ENCODE measurements at regions not wholly inside any gene's neighbourhood (a gene's known extent, or its start where the extent isn't known, plus 50 kb on each side); places are given as distances from the start of the nearest gene placed in this dataset.

GRCh38 chr3:117128872-117129271, 419.3 kb downstream of the TUSC7 start:
- H3K4me1 ChIP-seq, result no peaks in the 10 kb centered on the region
- H3K27ac ChIP-seq, result no peak overlapping the region
- no peaks in the 10 kb centered on the region for H3K9me3 ChIP-seq
- H3K27me3 ChIP-seq, result no peaks in the 10 kb centered on the region
- no peaks in the 10 kb centered on the region for H3K36me3 ChIP-seq
- TF ChIP-seq, protein P1, sequence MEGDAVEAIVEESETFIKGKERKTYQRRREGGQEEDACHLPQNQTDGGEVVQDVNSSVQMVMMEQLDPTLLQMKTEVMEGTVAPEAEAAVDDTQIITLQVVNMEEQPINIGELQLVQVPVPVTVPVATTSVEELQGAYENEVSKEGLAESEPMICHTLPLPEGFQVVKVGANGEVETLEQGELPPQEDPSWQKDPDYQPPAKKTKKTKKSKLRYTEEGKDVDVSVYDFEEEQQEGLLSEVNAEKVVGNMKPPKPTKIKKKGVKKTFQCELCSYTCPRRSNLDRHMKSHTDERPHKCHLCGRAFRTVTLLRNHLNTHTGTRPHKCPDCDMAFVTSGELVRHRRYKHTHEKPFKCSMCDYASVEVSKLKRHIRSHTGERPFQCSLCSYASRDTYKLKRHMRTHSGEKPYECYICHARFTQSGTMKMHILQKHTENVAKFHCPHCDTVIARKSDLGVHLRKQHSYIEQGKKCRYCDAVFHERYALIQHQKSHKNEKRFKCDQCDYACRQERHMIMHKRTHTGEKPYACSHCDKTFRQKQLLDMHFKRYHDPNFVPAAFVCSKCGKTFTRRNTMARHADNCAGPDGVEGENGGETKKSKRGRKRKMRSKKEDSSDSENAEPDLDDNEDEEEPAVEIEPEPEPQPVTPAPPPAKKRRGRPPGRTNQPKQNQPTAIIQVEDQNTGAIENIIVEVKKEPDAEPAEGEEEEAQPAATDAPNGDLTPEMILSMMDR (IDR thresholded peaks at IDR 0.05), result no peak
- no peak for TF ChIP-seq POLR2A (IDR thresholded peaks at IDR 0.05)
- no peak for DNase-seq
- 40 to 60% methylated on average over 1 of the region's 1 CpG for WGBS, 2 donors
- no peak overlapping the region for H3K4me3 ChIP-seq
- intact Hi-C loops (cut with DNase I), result no loop called here

- no peak for DNase-seq
- Histone ChIP-seq H3K27ac (no peak overlapping the region), H3K9me3 (no peaks in the 10 kb centered on the region), H3K4me1 (no peaks in the 10 kb centered on the region), H3K27me3 (no peaks in the 10 kb centered on the region), H3K36me3 (no peaks in the 10 kb centered on the region), H3K4me3 (no peak overlapping the region)
- intact Hi-C loops (cut with DNase I), result no loop called here
- 54 to 60% methylated on average over 5 of the region's 5 CpGs for WGBS, 2 donors
- TF ChIP-seq, protein P1 (IDR thresholded peaks at IDR 0.05), result no peak
- no peak for TF ChIP-seq POLR2A (IDR thresholded peaks at IDR 0.05)
Measured at GRCh38 chr3:117129516-117129915, 419.9 kb downstream of the TUSC7 start.

- TF ChIP-seq, protein P1 (IDR thresholded peaks at IDR 0.05), result no peak
- no peak for TF ChIP-seq POLR2A (IDR thresholded peaks at IDR 0.05)
- 0% methylated on average over 1 of the region's 1 CpG for WGBS, 2 donors
- intact Hi-C loops (cut with DNase I), result no loop called here
- no peak overlapping the region for H3K4me3 ChIP-seq
- DNase-seq, result no peak
- H3K27me3 ChIP-seq, result no peaks in the 10 kb centered on the region
- no peak overlapping the region for H3K27ac ChIP-seq
- H3K36me3 ChIP-seq, result no peaks in the 10 kb centered on the region
- no peaks in the 10 kb centered on the region for H3K4me1 ChIP-seq
- H3K9me3 ChIP-seq, result no peaks in the 10 kb centered on the region
Measured at GRCh38 chr3:117130222-117130621, 420.6 kb downstream of the TUSC7 start.

GRCh38 chr3:117131259-117131658, 421.7 kb downstream of the TUSC7 start:
- Histone ChIP-seq H3K4me3 (no peak overlapping the region), H3K27me3 (no peaks in the 10 kb centered on the region), H3K9me3 (no peaks in the 10 kb centered on the region), H3K4me1 (no peaks in the 10 kb centered on the region), H3K27ac (peak overlapping the region in 1 of 4 donors; percentile 19), H3K36me3 (no peaks in the 10 kb centered on the region)
- WGBS, 2 donors, result 20 to 63% methylated on average over 1 to 8 of the region's 9 CpGs
- no peak for DNase-seq
- TF ChIP-seq, protein P1 (IDR thresholded peaks at IDR 0.05), result no peak
- no peak for TF ChIP-seq POLR2A (IDR thresholded peaks at IDR 0.05)
- intact Hi-C loops (cut with DNase I), result no loop called here

DNA sequence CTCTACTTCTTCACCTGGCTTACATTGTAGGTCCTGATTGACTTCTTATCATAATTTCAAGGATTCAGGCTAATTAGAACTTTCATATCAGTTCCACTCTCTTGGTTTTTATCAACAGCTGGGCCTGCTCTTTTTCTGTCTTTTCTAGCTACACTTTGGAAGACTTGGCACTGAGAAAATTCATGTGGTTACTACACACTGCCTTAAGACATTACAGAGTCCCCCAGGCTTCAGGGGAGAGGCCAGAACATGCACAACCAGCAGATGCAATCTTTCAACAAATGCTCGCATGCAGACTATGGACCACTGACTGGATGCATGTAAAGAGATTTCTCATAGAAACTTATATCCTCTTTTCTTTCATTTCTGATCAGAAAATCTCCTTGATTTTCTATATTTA, 423.5 kb downstream of the TUSC7 start:
- Histone ChIP-seq H3K27ac (no peak overlapping the region), H3K27me3 (no peaks in the 10 kb centered on the region), H3K4me1 (no peaks in the 10 kb centered on the region), H3K9me3 (no peaks in the 10 kb centered on the region), H3K4me3 (no peak overlapping the region), H3K36me3 (no peaks in the 10 kb centered on the region)
- no peak for DNase-seq
- TF ChIP-seq, protein P1 (IDR thresholded peaks at IDR 0.05), result no peak
- TF ChIP-seq POLR2A (IDR thresholded peaks at IDR 0.05), result no peak
- intact Hi-C loops (cut with DNase I), result no loop called here
- 67 to 80% methylated on average over 1 of the region's 1 CpG for WGBS, 2 donors
